NCI-H2196 (cell line): ENCODE measurements at regions not wholly inside any gene's neighbourhood (a gene's known extent, or its start where the extent isn't known, plus 50 kb on each side); places are given as distances from the start of the nearest gene placed in this dataset.
"Not testable (repeated sequence)": the region's sequence is repeated elsewhere in the genome, so short reads cannot be mapped to it uniquely, and the experiment has no call there.

ENCODE experiments used
- DNase-seq: peaks from one replicate; lab custom pipeline; 2025; ENCODE audit not compliant: unreplicated experiment; lab: John Stamatoyannopoulos, UW

GRCh38 chr15:88994286-88994685 lies 81.1 kb upstream of the MFGE8 start:
- DNase-seq, result no peak

- no peak for DNase-seq
Observed at GRCh38 chr15:88995449-88995848, 82.3 kb upstream of the MFGE8 start.

- DNase-seq, result no peak
Observed at GRCh38 chr15:88997531-88997930, 84.4 kb upstream of the MFGE8 start.

GRCh38 chr15:88998980-88999713 lies 86.0 kb upstream of the MFGE8 start:
- no peak for DNase-seq

GRCh38 chr15:89001708-89002275 lies 86.5 kb upstream of the ABHD2 start:
- DNase-seq, result not testable (repeated sequence)

- DNase-seq, result no peak
Observed at GRCh38 chr15:89002281-89002761, 85.9 kb upstream of the ABHD2 start.

- no peak for DNase-seq
Observed at GRCh38 chr15:89002830-89003229, 85.4 kb upstream of the ABHD2 start.

GRCh38 chr15:89003865-89004725 lies 84.2 kb upstream of the ABHD2 start:
- no peak for DNase-seq

GRCh38 chr15:89004726-89005030 lies 83.6 kb upstream of the ABHD2 start:
- DNase-seq, result no peak

- not testable (repeated sequence) for DNase-seq
Observed at GRCh38 chr15:89007527-89007926, 80.7 kb upstream of the ABHD2 start.

GRCh38 chr15:89007989-89008388 lies 80.3 kb upstream of the ABHD2 start:
- DNase-seq, result no peak

- no peak for DNase-seq
Observed at GRCh38 chr15:89009080-89009479, 79.2 kb upstream of the ABHD2 start.

GRCh38 chr15:89015412-89016097 lies 72.7 kb upstream of the ABHD2 start:
- no peak for DNase-seq

- DNase-seq, result no peak
Observed at GRCh38 chr15:89016549-89017041, 71.7 kb upstream of the ABHD2 start.

- DNase-seq, result peak; percentile 50
Observed at GRCh38 chr15:89017370-89018066, 70.7 kb upstream of the ABHD2 start.

- DNase-seq, result no peak
Observed at GRCh38 chr15:89018207-89018606, 70.0 kb upstream of the ABHD2 start.

- DNase-seq, result no peak
Observed at GRCh38 chr15:89019436-89019835, 68.8 kb upstream of the ABHD2 start.

GRCh38 chr15:89021224-89021623 lies 67.0 kb upstream of the ABHD2 start:
- DNase-seq, result no peak

- not testable (repeated sequence) for DNase-seq
Observed at GRCh38 chr15:89021886-89022285, 66.4 kb upstream of the ABHD2 start.

- no peak for DNase-seq
Observed at GRCh38 chr15:89023311-89023961, 64.8 kb upstream of the ABHD2 start.
